Epithelial cell of proximal tubule (primary cell): ENCODE measurements at regions not wholly inside any gene's neighbourhood (a gene's known extent, or its start where the extent isn't known, plus 50 kb on each side); places are given as distances from the start of the nearest gene placed in this dataset.

Experiments used
- DNase-seq: peaks from one replicate; pipeline ENCODE4 v3.0.0-alpha.2; 2011; ENCODE audit warnings: low read depth
- H3K4me3 ChIP-seq: 2 replicates; pipeline ENCODE4 v1.5.1; 2011; ENCODE audit warnings: low read depth, mild to moderate bottlenecking, low read length
- TF ChIP-seq, protein P1 (sequence below): conservative IDR thresholded peaks from 2 replicates; pipeline ENCODE4 v1.5.1; 2012; ENCODE audit warnings: low read depth, mild to moderate bottlenecking, low read length

GRCh38 chr16:5671421-5671820 lies 573.8 kb upstream of the EEF2KMT start:
- TF ChIP-seq, protein P1, sequence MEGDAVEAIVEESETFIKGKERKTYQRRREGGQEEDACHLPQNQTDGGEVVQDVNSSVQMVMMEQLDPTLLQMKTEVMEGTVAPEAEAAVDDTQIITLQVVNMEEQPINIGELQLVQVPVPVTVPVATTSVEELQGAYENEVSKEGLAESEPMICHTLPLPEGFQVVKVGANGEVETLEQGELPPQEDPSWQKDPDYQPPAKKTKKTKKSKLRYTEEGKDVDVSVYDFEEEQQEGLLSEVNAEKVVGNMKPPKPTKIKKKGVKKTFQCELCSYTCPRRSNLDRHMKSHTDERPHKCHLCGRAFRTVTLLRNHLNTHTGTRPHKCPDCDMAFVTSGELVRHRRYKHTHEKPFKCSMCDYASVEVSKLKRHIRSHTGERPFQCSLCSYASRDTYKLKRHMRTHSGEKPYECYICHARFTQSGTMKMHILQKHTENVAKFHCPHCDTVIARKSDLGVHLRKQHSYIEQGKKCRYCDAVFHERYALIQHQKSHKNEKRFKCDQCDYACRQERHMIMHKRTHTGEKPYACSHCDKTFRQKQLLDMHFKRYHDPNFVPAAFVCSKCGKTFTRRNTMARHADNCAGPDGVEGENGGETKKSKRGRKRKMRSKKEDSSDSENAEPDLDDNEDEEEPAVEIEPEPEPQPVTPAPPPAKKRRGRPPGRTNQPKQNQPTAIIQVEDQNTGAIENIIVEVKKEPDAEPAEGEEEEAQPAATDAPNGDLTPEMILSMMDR = no peak
- no peak overlapping the region for H3K4me3 ChIP-seq
- no peak for DNase-seq

DNA sequence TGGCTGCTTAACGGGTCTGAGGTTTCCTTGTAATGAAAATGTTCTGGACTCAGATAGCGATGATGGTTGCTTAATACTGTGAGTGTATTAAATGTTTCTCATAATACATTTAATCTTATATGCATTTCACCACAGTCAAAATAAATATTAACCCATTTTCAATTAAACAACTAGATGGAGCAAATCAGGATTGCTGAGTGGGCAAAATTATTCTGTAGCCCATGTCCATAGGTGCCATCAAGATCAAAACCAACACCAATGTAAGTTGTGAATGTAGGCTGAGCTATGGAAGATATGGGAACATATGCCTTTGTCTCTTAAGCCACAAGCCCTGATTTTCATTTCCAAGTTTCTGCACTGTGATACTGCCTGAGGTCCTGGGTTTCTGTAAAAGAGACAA lies 572.6 kb upstream of the EEF2KMT start:
- H3K4me3 ChIP-seq = no peak overlapping the region
- TF ChIP-seq, protein P1 = no peak
- no peak for DNase-seq

DNA sequence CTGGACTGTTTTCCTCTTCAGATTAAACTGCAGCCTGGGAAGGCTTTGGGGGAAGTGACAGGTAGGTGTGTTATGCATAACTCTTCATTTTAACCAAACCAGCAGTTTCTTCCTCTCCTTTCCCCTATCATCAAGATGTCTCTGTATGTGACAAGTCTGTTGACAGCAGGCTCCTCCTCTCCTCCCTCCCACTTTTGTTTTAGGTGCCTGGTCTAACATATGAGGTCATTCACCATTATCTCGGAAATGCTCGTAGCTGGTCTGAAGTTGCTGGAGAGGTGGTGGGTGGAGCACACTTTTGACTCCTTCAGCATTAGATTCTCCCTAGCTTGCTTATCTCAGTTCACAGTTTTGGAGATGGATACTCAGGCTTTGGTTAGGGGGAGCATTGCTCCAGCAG lies 571.0 kb upstream of the EEF2KMT start:
- TF ChIP-seq, protein P1 = no peak
- no peak for DNase-seq
- H3K4me3 ChIP-seq = no peak overlapping the region

GRCh38 chr16:5665834-5666233 lies 568.2 kb upstream of the EEF2KMT start:
- TF ChIP-seq, protein P1 = no peak
- no peak for DNase-seq
- H3K4me3 ChIP-seq = no peak overlapping the region

DNA sequence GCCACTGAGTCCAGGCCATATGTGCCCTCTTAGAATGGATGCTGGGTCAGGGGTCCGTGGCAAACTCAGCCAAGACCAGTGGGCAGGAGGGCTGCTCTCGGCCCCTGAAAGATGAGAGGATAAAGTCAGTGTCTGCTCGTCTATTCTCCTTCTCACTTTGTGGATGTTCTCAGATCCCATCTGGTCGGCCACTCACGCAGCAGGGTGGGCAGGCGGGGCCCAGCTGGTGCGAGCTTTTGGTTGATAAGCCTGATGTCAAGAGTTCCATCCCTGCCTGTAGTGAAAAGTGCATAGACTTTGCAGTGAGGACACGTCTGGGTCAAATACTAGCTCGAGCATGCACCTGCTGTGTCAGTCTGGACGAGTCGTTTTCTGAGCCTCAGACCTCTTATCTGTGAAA lies 556.2 kb upstream of the EEF2KMT start:
- TF ChIP-seq, protein P1 = no peak
- H3K4me3 ChIP-seq = no peak overlapping the region

GRCh38 chr16:5653041-5653440 lies 555.4 kb upstream of the EEF2KMT start:
- TF ChIP-seq, protein P1 = no peak
- no peak overlapping the region for H3K4me3 ChIP-seq
- DNase-seq = no peak

More for the DNA sequence above, 556.2 kb upstream of the EEF2KMT start:
- DNase-seq = no peak

GRCh38 chr16:5649762-5650743 lies 552.5 kb upstream of the EEF2KMT start:
- no peak overlapping the region for H3K4me3 ChIP-seq
- no peak for DNase-seq
- TF ChIP-seq, protein P1 = no peak
